ENCODE measurements at regions not wholly inside any gene's neighbourhood (a gene's known extent, or its start where the extent isn't known, plus 50 kb on each side); places are given as distances from the start of the nearest gene placed in this dataset.
"Not testable (repeated sequence)": the region's sequence is repeated elsewhere in the genome, so short reads cannot be mapped to it uniquely, and the experiment has no call there.

- DNase-seq: no peak
Measured at GRCh38 chr4:59630922-59631321, 1569.2 kb upstream of the ADGRL3 start.

- DNase-seq: no peak
Measured at GRCh38 chr4:59637596-59637995, 1562.5 kb upstream of the ADGRL3 start.

- no peak for DNase-seq
Measured at GRCh38 chr4:59643682-59644081, 1556.4 kb upstream of the ADGRL3 start.

- no peak for DNase-seq
Measured at GRCh38 chr4:59644765-59645164, 1555.4 kb upstream of the ADGRL3 start.

- no peak for DNase-seq
Measured at GRCh38 chr4:59646082-59646481, 1554.0 kb upstream of the ADGRL3 start.

- no peak for DNase-seq
Measured at GRCh38 chr4:59647011-59647410, 1553.1 kb upstream of the ADGRL3 start.

GRCh38 chr4:59647500-59647899, 1552.6 kb upstream of the ADGRL3 start:
- no peak for DNase-seq

GRCh38 chr4:59650861-59651260, 1549.3 kb upstream of the ADGRL3 start:
- no peak for DNase-seq

GRCh38 chr4:59655996-59656395, 1544.1 kb upstream of the ADGRL3 start:
- no peak for DNase-seq

- no peak for DNase-seq
Measured at GRCh38 chr4:59664771-59665170, 1535.4 kb upstream of the ADGRL3 start.

GRCh38 chr4:59666645-59667044, 1533.5 kb upstream of the ADGRL3 start:
- DNase-seq: no peak

GRCh38 chr4:59671037-59671436, 1529.1 kb upstream of the ADGRL3 start:
- no peak for DNase-seq

- no peak for DNase-seq
Measured at GRCh38 chr4:59676389-59676788, 1523.7 kb upstream of the ADGRL3 start.

- DNase-seq: not testable (repeated sequence)
Measured at GRCh38 chr4:59676992-59677391, 1523.1 kb upstream of the ADGRL3 start.

- DNase-seq: no peak
Measured at GRCh38 chr4:59685626-59686025, 1514.5 kb upstream of the ADGRL3 start.

- no peak for DNase-seq
Measured at GRCh38 chr4:59689149-59689548, 1511.0 kb upstream of the ADGRL3 start.

- DNase-seq: no peak
Measured at GRCh38 chr4:59695355-59696053, 1504.6 kb upstream of the ADGRL3 start.

GRCh38 chr4:59698041-59698440, 1502.1 kb upstream of the ADGRL3 start:
- no peak for DNase-seq

GRCh38 chr4:59700651-59701050, 1499.5 kb upstream of the ADGRL3 start:
- no peak for DNase-seq

- no peak for DNase-seq
Measured at GRCh38 chr4:59704616-59705015, 1495.5 kb upstream of the ADGRL3 start.

- DNase-seq: no peak
Measured at GRCh38 chr4:59712470-59712869, 1487.7 kb upstream of the ADGRL3 start.

GRCh38 chr4:59724286-59724685, 1475.8 kb upstream of the ADGRL3 start:
- not testable (repeated sequence) for DNase-seq

GRCh38 chr4:59727745-59728144, 1472.4 kb upstream of the ADGRL3 start:
- DNase-seq: no peak

GRCh38 chr4:59728496-59728895, 1471.6 kb upstream of the ADGRL3 start:
- DNase-seq: no peak

- no peak for DNase-seq
Measured at GRCh38 chr4:59729321-59729720, 1470.8 kb upstream of the ADGRL3 start.

Data from 8988T (cell line).